Type B pancreatic cell (in vitro differentiated cells): ENCODE measurements at regions not wholly inside any gene's neighbourhood (a gene's known extent, or its start where the extent isn't known, plus 50 kb on each side); places are given as distances from the start of the nearest gene placed in this dataset.
A peak's percentile ranks its signal among the peaks of the same experiment; 100 is the strongest.

ENCODE experiments used
- DNase-seq: peaks from one replicate; pipeline ENCODE4 v3.0.0; 2021; ENCODE audit warnings: mixed read lengths; ENCODE audit not compliant: unreplicated experiment; ENCODE audit errors: extremely low spot score
- H3K27ac Mint-ChIP-seq: 2 replicates; pipeline ENCODE4 v1.8.0; 2021; ENCODE audit warnings: mild to moderate bottlenecking, mixed read lengths
- H3K27me3 Mint-ChIP-seq: 2 replicates; pipeline ENCODE4 v1.8.0; 2021; ENCODE audit warnings: mixed read lengths
- H3K36me3 Mint-ChIP-seq: 2 replicates; pipeline ENCODE4 v1.8.0; 2021; ENCODE audit warnings: mixed read lengths
- H3K4me1 Mint-ChIP-seq: one replicate; pipeline ENCODE4 v1.8.0; 2021; ENCODE audit warnings: mixed read lengths; ENCODE audit not compliant: unreplicated experiment
- H3K4me3 Mint-ChIP-seq: 2 replicates; pipeline ENCODE4 v1.8.0; 2021; ENCODE audit warnings: mild to moderate bottlenecking, mixed read lengths
- H3K9me3 Mint-ChIP-seq: 2 replicates; pipeline ENCODE4 v1.8.0; 2021; ENCODE audit warnings: mixed read lengths
- TF ChIP-seq, protein P1 (sequence below): fragments of 200-600 bp; sonication (generic); conservative IDR thresholded peaks from 2 replicates; pipeline ENCODE4 v1.5.0; 2021; ENCODE audit warnings: antibody characterized with exemption, mild to moderate bottlenecking

DNA sequence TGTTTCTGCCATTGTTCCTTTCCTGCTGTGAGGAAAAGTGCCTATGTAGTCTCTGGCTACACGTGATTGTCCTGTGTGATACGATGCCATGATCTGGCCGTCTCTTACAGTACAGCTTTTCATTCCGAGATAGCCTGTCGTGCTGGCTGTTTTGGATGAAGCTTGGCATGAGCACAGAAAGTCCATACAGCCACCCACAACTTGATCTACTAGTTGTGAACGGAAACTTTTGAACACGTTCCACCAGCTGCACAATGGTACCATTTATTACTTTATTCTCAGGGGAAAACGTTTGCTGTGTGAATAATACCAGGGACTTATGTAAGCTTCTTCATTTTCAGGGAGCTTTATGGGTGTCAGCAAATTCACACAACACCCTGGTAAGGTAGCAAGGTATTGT lies 217.6 kb upstream of the ANKRD55 start:
- no peak for DNase-seq
- Mint-ChIP-seq H3K27ac (no peak overlapping the region), H3K27me3 (no peaks in the 10 kb centered on the region), H3K9me3 (peaks cover 8% of the 10 kb centered on the region), H3K4me1 (peaks cover 29% of the 10 kb centered on the region), H3K36me3 (no peaks in the 10 kb centered on the region), H3K4me3 (no peak overlapping the region)
- TF ChIP-seq, protein P1, sequence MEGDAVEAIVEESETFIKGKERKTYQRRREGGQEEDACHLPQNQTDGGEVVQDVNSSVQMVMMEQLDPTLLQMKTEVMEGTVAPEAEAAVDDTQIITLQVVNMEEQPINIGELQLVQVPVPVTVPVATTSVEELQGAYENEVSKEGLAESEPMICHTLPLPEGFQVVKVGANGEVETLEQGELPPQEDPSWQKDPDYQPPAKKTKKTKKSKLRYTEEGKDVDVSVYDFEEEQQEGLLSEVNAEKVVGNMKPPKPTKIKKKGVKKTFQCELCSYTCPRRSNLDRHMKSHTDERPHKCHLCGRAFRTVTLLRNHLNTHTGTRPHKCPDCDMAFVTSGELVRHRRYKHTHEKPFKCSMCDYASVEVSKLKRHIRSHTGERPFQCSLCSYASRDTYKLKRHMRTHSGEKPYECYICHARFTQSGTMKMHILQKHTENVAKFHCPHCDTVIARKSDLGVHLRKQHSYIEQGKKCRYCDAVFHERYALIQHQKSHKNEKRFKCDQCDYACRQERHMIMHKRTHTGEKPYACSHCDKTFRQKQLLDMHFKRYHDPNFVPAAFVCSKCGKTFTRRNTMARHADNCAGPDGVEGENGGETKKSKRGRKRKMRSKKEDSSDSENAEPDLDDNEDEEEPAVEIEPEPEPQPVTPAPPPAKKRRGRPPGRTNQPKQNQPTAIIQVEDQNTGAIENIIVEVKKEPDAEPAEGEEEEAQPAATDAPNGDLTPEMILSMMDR, result no peak

DNA sequence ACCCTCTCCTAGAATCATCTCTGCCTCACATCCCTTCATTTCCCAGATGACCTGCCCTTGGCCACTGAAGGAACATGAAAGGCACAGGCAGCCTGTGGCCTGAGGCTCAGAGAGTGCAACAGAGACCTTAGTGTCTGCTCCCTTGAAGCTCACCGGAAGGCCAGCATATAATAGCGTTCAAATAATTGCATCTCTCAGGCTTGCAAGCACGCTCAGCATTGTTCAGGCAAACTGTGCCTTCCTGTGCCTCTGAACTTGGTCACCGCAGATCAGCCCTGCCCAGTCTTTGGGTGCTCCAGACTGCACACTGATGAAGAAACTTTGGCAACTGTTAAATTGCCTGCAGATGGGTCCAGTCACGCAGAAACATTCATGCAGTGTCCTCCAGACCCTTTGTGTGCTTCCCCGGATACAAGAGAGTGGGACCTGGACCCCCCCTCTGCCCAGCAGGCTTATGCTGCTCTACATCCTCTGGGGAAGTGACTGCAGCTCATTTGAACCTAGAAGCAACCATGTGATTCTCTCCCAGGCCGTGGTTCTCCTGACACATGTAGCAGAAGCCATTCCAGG lies 216.0 kb upstream of the ANKRD55 start:
- DNase-seq, result no peak
- Mint-ChIP-seq H3K36me3 (no peaks in the 10 kb centered on the region), H3K4me3 (no peak overlapping the region), H3K9me3 (peaks cover 4% of the 10 kb centered on the region), H3K27me3 (no peaks in the 10 kb centered on the region), H3K27ac (no peak overlapping the region), H3K4me1 (peaks cover 26% of the 10 kb centered on the region)
- TF ChIP-seq, protein P1, result no peak

DNA sequence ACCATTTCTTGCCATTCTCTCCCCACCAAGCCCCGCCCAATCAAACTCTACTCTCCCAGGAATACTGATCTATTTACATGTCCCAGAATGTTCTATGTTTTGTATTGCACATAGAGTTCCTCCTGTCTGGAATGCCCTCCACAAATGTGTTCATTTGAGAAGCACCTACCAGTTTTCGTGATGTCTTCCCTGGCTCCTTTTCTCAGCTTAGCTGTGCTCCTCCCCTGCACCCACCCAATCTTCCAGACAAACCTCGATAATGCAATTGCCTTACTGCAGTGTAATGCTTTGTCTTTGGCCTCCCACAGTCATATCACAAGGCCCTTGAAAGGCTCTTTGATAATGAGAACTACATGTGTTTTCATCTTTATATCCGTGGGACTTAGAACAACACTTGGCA lies 214.5 kb upstream of the ANKRD55 start:
- H3K27ac Mint-ChIP-seq, result peak overlapping the region; percentile 69
- H3K4me3 Mint-ChIP-seq, result no peak overlapping the region
- H3K27me3 Mint-ChIP-seq, result no peaks in the 10 kb centered on the region
- DNase-seq, result no peak
- no peaks in the 10 kb centered on the region for H3K9me3 Mint-ChIP-seq
- H3K4me1 Mint-ChIP-seq, result peaks cover 14% of the 10 kb centered on the region
- TF ChIP-seq, protein P1, result no peak
- H3K36me3 Mint-ChIP-seq, result no peaks in the 10 kb centered on the region

DNA sequence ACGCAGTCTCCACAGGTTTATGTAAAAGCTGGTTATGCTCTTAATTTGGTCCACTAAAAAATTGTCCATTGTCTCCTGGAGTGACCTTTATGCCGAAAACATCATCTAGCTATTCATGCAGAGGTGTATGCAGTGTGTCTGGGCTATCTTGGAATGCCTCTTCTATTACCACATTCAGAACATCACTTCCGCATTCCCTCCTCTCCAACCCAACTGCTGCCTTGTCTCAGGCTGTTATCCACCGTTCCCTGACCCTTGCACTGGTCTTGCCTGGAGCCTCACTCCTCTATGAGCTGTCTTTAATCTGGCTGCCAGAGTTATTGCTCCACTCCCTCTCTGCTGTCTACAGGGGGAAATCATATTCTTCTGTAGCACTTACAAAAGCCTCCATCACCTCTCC lies 214.1 kb upstream of the ANKRD55 start:
- DNase-seq, result no peak
- Mint-ChIP-seq H3K4me1 (peaks cover 13% of the 10 kb centered on the region), H3K4me3 (no peak overlapping the region), H3K27ac (peak overlapping the region; percentile 69), H3K9me3 (no peaks in the 10 kb centered on the region), H3K36me3 (no peaks in the 10 kb centered on the region), H3K27me3 (no peaks in the 10 kb centered on the region)
- TF ChIP-seq, protein P1, result no peak

DNA sequence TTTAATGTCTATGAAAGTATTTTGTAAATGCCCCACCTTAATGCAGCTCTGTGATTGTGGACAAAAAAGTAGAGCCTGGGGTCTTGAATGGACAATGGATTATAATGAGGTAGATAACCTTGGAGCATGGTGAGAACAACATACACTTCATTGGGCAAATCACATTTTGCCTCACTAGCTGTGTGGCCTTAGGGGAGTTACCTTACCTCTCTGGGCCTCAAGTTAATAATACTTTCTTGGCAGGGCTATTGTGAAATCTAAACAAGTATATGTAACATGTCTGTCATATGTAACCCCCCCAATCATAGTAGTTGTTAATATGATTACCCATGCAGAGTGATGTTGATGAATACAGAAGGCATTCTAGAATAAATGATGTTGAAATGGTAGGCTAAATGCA lies 213.6 kb upstream of the ANKRD55 start:
- H3K27me3 Mint-ChIP-seq, result no peaks in the 10 kb centered on the region
- no peaks in the 10 kb centered on the region for H3K9me3 Mint-ChIP-seq
- TF ChIP-seq, protein P1, result no peak
- no peak for DNase-seq
- no peaks in the 10 kb centered on the region for H3K36me3 Mint-ChIP-seq
- no peak overlapping the region for H3K4me3 Mint-ChIP-seq
- peak overlapping the region; percentile 37 for H3K27ac Mint-ChIP-seq
- H3K4me1 Mint-ChIP-seq, result peaks cover 11% of the 10 kb centered on the region

DNA sequence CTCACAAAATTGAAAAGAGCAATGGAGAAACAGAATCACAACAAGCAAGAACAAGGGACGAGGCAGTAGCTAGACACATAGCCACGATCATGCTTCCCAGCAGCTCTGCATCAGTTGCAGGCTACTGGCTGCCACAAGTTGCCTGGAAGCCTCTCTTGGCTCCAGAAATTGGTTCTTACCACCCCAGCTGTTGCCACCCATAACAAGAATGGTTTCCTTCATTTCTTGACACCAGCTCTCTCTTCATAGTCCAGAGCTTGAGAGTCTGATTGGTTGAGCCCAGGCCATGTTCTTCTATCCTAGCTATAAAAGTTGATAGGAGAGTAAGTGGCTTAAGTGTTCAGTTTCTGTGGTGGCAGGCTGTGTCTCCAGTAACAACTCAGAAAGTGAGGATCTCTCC lies 210.7 kb upstream of the ANKRD55 start:
- TF ChIP-seq, protein P1, result no peak
- Mint-ChIP-seq H3K9me3 (no peaks in the 10 kb centered on the region), H3K4me1 (peaks cover 18% of the 10 kb centered on the region), H3K4me3 (no peak overlapping the region), H3K27ac (no peak overlapping the region), H3K27me3 (no peaks in the 10 kb centered on the region), H3K36me3 (no peaks in the 10 kb centered on the region)
- DNase-seq, result no peak
